Fibroblast of lung (primary cell): ENCODE measurements at regions not wholly inside any gene's neighbourhood (a gene's known extent, or its start where the extent isn't known, plus 50 kb on each side); places are given as distances from the start of the nearest gene placed in this dataset.

Experiments
- CTCF ChIP-seq, 2 donors: IDR thresholded peaks in 1 of 2; conservative IDR thresholded peaks in 1 of 2; 1 replicate in 1 of 2; 2 replicates in 1 of 2; pipeline ENCODE4 v1.5.1; 2011 to 2012; ENCODE audit warnings: low read length in 2 of 2, control low read depth in 1 of 2, inconsistent platforms in 1 of 2, low read depth in 1 of 2, mild to moderate bottlenecking in 1 of 2
- EZH2 ChIP-seq: IDR thresholded peaks from 2 replicates; pipeline ENCODE4 v1.5.1; 2012; ENCODE audit warnings: low read length, control low read depth, mild to moderate bottlenecking; ENCODE audit errors: missing control alignments

- TF ChIP-seq CTCF (conservative IDR thresholded peaks at IDR 0.05 in 1 of 2, IDR thresholded peaks at IDR 0.05 in 1 of 2; ENCODE audit: low read depth in 1 of 2, low read length in 2 of 2) = peak; percentile 37 to 44
- TF ChIP-seq EZH2 = no peak
Measured at GRCh38 chr1:29706936-29707335, 470.6 kb downstream of the PTPRU start.
